ENCODE measurements at regions not wholly inside any gene's neighbourhood (a gene's known extent, or its start where the extent isn't known, plus 50 kb on each side); places are given as distances from the start of the nearest gene placed in this dataset.

GRCh38 chr18:51397347-51397962, 200.0 kb upstream of the MEX3C start:
- H3K27ac ChIP-seq: no peak overlapping the region
- no peaks in the 10 kb centered on the region for H3K9me3 ChIP-seq (ENCODE audit: low read depth, low read length)
- H3K4me3 ChIP-seq: no peak overlapping the region
- no peaks in the 10 kb centered on the region for H3K36me3 ChIP-seq (ENCODE audit: insufficient read depth, low read length)
- H3K9ac ChIP-seq (ENCODE audit: insufficient read length): no peak overlapping the region
- DNase-seq (ENCODE audit: low read depth, low spot score): no peak
- TF ChIP-seq POLR2AphosphoS5 (IDR thresholded peaks at IDR 0.05; ENCODE audit: borderline replicate concordance, low read depth, low read length) (no peak), EZH2 (IDR thresholded peaks at IDR 0.05) (no peak), FOXP2 (optimal IDR thresholded peaks at IDR 0.05; ENCODE audit: control extremely low read depth, extremely low read length, insufficient read depth) (no peak)

DNA sequence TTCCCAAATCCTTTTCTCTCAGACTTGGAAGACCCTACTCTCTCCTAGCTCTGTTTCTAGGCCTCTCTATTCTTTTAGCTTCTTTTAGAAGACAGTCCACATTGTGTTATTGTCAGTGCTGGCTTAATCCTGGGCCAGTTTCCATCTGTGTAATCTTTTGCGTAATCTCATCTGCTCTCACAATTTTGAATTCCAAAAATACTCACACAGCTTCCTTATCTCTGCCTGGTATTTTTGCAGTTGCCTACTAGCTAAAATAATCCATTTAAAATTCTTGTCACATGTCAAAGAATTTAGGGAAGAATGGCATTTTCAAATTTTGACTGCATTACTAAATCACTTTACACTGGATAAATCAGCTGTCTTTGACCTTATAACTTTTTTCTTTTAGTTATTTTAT, 200.6 kb upstream of the MEX3C start:
- no peaks in the 10 kb centered on the region for H3K36me3 ChIP-seq (ENCODE audit: insufficient read depth, low read length)
- no peak overlapping the region for H3K9ac ChIP-seq (ENCODE audit: insufficient read length)
- H3K9me3 ChIP-seq (ENCODE audit: low read depth, low read length): no peaks in the 10 kb centered on the region
- TF ChIP-seq FOXP2 (optimal IDR thresholded peaks at IDR 0.05; ENCODE audit: control extremely low read depth, extremely low read length, insufficient read depth) (no peak), EZH2 (IDR thresholded peaks at IDR 0.05) (no peak), POLR2AphosphoS5 (IDR thresholded peaks at IDR 0.05; ENCODE audit: borderline replicate concordance, low read depth, low read length) (no peak)
- no peak overlapping the region for H3K27ac ChIP-seq
- H3K4me3 ChIP-seq: no peak overlapping the region
- no peak for DNase-seq (ENCODE audit: low read depth, low spot score)

- TF ChIP-seq EZH2 (IDR thresholded peaks at IDR 0.05) (no peak), POLR2AphosphoS5 (IDR thresholded peaks at IDR 0.05; ENCODE audit: borderline replicate concordance, low read depth, low read length) (no peak), FOXP2 (optimal IDR thresholded peaks at IDR 0.05; ENCODE audit: control extremely low read depth, extremely low read length, insufficient read depth) (no peak)
- no peak overlapping the region for H3K9ac ChIP-seq (ENCODE audit: insufficient read length)
- no peak overlapping the region for H3K27ac ChIP-seq
- H3K9me3 ChIP-seq (ENCODE audit: low read depth, low read length): no peaks in the 10 kb centered on the region
- no peaks in the 10 kb centered on the region for H3K36me3 ChIP-seq (ENCODE audit: insufficient read depth, low read length)
- no peak for DNase-seq (ENCODE audit: low read depth, low spot score)
- no peak overlapping the region for H3K4me3 ChIP-seq
These were observed 202.1 kb upstream of the MEX3C start for GRCh38 chr18:51399491-51400122.

GRCh38 chr18:51400721-51401120, 203.2 kb upstream of the MEX3C start:
- DNase-seq (ENCODE audit: low read depth, low spot score): no peak
- TF ChIP-seq POLR2AphosphoS5 (IDR thresholded peaks at IDR 0.05; ENCODE audit: borderline replicate concordance, low read depth, low read length): no peak
- no peak for TF ChIP-seq FOXP2 (optimal IDR thresholded peaks at IDR 0.05; ENCODE audit: control extremely low read depth, extremely low read length, insufficient read depth)
- TF ChIP-seq EZH2 (IDR thresholded peaks at IDR 0.05): no peak
- H3K36me3 ChIP-seq (ENCODE audit: insufficient read depth, low read length): no peaks in the 10 kb centered on the region
- H3K27ac ChIP-seq: no peak overlapping the region
- H3K9ac ChIP-seq (ENCODE audit: insufficient read length): no peak overlapping the region
- H3K4me3 ChIP-seq: no peak overlapping the region
- H3K9me3 ChIP-seq (ENCODE audit: low read depth, low read length): no peaks in the 10 kb centered on the region

DNA sequence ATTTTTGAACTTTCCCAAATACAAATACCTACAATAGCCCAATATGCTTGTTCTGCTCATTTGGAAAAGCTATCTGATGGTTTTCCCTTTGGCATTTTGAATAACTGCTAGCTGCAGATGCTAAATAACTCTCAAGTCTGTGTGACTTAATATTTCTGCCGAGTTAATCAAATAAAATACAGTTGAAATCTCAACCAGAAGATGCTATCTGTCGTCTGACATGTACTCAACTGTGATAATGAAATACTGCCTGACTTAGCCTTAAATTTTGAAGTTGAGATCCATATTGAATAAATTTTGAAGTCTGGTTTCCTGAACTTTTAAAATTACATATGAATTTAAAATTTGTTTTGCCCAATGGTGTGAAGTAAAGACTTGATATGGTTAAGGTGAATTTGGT, 204.4 kb upstream of the MEX3C start:
- no peaks in the 10 kb centered on the region for H3K9me3 ChIP-seq (ENCODE audit: low read depth, low read length)
- H3K27ac ChIP-seq: no peak overlapping the region
- no peak for TF ChIP-seq FOXP2 (optimal IDR thresholded peaks at IDR 0.05; ENCODE audit: control extremely low read depth, extremely low read length, insufficient read depth)
- TF ChIP-seq POLR2AphosphoS5 (IDR thresholded peaks at IDR 0.05; ENCODE audit: borderline replicate concordance, low read depth, low read length): no peak
- no peak for TF ChIP-seq EZH2 (IDR thresholded peaks at IDR 0.05)
- no peak overlapping the region for H3K4me3 ChIP-seq
- no peak for DNase-seq (ENCODE audit: low read depth, low spot score)
- no peak overlapping the region for H3K9ac ChIP-seq (ENCODE audit: insufficient read length)
- H3K36me3 ChIP-seq (ENCODE audit: insufficient read depth, low read length): no peaks in the 10 kb centered on the region

DNA sequence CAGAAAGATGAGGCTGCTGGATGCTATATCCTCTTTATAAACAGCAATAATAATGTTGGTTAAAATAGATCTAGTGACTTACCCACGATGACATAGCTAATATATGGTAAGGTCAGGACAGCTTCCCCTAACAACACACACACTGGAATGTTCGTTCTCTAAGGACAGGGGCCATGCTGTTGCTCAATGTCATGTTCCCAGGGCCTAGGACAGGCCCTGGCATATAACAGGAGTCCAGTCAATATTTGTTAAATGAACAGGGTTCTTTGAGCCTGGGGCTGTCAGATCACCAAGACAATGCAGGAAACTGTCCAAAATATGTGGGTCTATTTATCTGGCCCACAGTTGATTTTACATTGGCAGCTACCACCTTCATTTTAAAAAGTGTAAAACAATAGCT, 207.1 kb upstream of the MEX3C start:
- Histone ChIP-seq H3K9me3 (ENCODE audit: low read depth, low read length) (no peaks in the 10 kb centered on the region), H3K36me3 (ENCODE audit: insufficient read depth, low read length) (no peaks in the 10 kb centered on the region), H3K9ac (ENCODE audit: insufficient read length) (no peak overlapping the region), H3K27ac (no peak overlapping the region), H3K4me3 (no peak overlapping the region)
- TF ChIP-seq EZH2 (IDR thresholded peaks at IDR 0.05) (no peak), FOXP2 (optimal IDR thresholded peaks at IDR 0.05; ENCODE audit: control extremely low read depth, extremely low read length, insufficient read depth) (no peak), POLR2AphosphoS5 (IDR thresholded peaks at IDR 0.05; ENCODE audit: borderline replicate concordance, low read depth, low read length) (no peak)
- DNase-seq (ENCODE audit: low read depth, low spot score): no peak

- DNase-seq (ENCODE audit: low read depth, low spot score): no peak
- Histone ChIP-seq H3K27ac (no peak overlapping the region), H3K36me3 (ENCODE audit: insufficient read depth, low read length) (no peaks in the 10 kb centered on the region), H3K9ac (ENCODE audit: insufficient read length) (no peak overlapping the region), H3K9me3 (ENCODE audit: low read depth, low read length) (no peaks in the 10 kb centered on the region), H3K4me3 (no peak overlapping the region)
- no peak for TF ChIP-seq POLR2AphosphoS5 (IDR thresholded peaks at IDR 0.05; ENCODE audit: borderline replicate concordance, low read depth, low read length)
- TF ChIP-seq FOXP2 (optimal IDR thresholded peaks at IDR 0.05; ENCODE audit: control extremely low read depth, extremely low read length, insufficient read depth): no peak
- TF ChIP-seq EZH2 (IDR thresholded peaks at IDR 0.05): no peak
These were observed 208.4 kb upstream of the MEX3C start for GRCh38 chr18:51405683-51406477.

DNA sequence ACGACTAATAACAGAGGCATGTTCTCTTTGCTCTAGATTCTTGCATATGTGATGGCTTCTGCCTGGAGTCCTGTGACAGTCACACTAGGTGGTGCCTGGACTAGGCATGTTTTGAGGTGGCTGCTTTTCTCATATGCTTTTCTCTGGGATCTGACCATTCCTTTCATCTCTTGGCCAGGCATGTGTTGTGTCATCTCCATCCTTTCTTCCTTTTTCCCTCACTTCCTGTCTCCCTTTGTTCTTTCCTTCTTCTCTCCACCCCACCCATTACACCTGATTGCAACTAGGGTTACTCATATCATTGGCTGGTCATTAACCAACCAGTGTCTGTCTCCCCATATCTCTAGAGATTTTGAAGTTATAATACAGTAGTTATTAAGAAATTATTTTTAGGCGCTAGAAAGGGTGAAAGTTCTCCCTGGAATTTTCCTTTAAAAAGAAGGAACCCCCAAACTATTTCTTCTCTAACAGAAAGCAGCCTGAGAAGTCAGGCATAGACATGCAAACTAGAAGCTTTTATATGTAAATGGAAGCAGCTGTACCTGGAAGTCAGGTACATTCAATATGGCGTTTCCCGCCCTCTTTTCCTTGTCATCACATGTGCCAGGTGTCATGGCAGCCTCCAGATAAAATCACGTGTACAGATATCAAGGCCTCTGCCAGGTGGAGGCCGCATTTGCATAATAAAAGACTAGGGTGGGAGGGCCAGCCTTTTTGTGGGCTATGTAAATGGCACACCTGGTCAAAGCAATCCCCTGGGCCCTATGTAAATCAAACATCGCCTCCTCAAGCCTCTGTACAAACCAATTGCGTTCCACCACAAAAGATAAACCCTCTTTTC, 220.4 kb upstream of the MEX3C start:
- Histone ChIP-seq H3K4me3 (no peak overlapping the region), H3K27ac (no peak overlapping the region)
- no peak for DNase-seq (ENCODE audit: low read depth, low spot score)

More for the DNA sequence above, 220.4 kb upstream of the MEX3C start:
- TF ChIP-seq FOXP2 (optimal IDR thresholded peaks at IDR 0.05; ENCODE audit: control extremely low read depth, extremely low read length, insufficient read depth): no peak
- TF ChIP-seq POLR2AphosphoS5 (IDR thresholded peaks at IDR 0.05; ENCODE audit: borderline replicate concordance, low read depth, low read length): no peak
- TF ChIP-seq EZH2 (IDR thresholded peaks at IDR 0.05): no peak
- H3K9me3 ChIP-seq (ENCODE audit: low read depth, low read length): no peaks in the 10 kb centered on the region
- no peaks in the 10 kb centered on the region for H3K36me3 ChIP-seq (ENCODE audit: insufficient read depth, low read length)
- no peak overlapping the region for H3K9ac ChIP-seq (ENCODE audit: insufficient read length)
